ENCODE measurements at regions not wholly inside any gene's neighbourhood (a gene's known extent, or its start where the extent isn't known, plus 50 kb on each side); places are given as distances from the start of the nearest gene placed in this dataset.

DNA sequence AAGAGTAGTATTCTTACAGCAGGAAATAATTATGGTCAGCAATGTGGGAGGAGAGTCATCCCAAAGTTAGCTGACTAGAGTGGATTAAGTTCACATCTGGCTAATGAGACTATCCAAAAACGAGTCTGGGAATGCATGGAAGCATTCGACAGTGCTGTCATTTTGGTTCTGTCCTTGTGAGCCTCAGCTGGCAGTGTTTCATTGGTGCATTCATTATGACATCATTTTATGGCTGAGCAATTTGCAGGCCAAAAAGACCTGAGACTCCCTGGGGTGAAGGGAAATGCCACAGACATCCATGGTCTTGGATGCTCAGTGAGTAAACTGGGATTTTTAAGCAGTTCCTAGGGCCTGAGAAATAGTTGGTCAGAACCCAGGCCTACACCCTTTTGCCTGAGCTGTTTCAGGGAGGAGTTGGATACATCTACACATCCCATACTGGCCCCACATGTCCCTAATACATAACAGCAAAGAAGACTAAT lies 196.4 kb upstream of the CCN2 start:
- no peak overlapping the region for H3K4me3 ChIP-seq (ENCODE audit: low read depth, low read length)
- peak; percentile 99 for DNase-seq (ENCODE audit: low read depth, low spot score)
- CTCF ChIA-PET: interaction anchor here (1.2 kb wide), 1 partner anchor 196 kb away, joined by 3 read pairs; the partner anchor contains the start of gene CCN2
- TF ChIP-seq, protein P1, sequence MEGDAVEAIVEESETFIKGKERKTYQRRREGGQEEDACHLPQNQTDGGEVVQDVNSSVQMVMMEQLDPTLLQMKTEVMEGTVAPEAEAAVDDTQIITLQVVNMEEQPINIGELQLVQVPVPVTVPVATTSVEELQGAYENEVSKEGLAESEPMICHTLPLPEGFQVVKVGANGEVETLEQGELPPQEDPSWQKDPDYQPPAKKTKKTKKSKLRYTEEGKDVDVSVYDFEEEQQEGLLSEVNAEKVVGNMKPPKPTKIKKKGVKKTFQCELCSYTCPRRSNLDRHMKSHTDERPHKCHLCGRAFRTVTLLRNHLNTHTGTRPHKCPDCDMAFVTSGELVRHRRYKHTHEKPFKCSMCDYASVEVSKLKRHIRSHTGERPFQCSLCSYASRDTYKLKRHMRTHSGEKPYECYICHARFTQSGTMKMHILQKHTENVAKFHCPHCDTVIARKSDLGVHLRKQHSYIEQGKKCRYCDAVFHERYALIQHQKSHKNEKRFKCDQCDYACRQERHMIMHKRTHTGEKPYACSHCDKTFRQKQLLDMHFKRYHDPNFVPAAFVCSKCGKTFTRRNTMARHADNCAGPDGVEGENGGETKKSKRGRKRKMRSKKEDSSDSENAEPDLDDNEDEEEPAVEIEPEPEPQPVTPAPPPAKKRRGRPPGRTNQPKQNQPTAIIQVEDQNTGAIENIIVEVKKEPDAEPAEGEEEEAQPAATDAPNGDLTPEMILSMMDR (IDR thresholded peaks at IDR 0.05; ENCODE audit: insufficient read depth, low read length, missing control alignments): no peak
- POLR2A ChIA-PET: interaction anchor here (1.2 to 3.8 kb wide), 4 partner anchors 16 to 199 kb away, joined by 3 to 105 read pairs (median 9); partner anchors contain the start of gene CCN2

DNA sequence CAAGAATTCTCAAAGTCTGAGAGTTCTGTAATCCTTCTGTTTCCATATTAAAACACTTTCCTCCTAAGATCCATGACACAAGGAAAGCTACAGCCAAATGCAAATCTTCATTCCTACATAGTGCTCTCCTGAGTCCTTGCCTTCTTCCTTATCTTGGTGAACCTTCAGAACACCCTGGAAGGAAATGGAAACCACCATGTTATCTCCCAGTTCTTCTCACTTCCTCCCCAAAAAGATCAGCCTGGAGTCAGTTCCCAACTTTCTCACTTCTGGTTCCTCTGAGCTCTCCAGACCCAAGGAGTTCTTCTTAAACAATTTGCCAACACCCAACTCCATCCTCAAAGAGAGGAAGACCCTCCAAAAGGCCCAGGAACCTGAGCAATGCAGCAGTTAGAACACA lies 193.3 kb upstream of the CCN2 start:
- ChIA-PET CTCF (no interaction called here), POLR2A (interaction anchor here (5.8 kb wide), 1 partner anchor 195 kb away, joined by 44 read pairs; the partner anchor contains the start of gene CCN2)
- TF ChIP-seq, protein P1 (IDR thresholded peaks at IDR 0.05; ENCODE audit: insufficient read depth, low read length, missing control alignments): no peak
- DNase-seq (ENCODE audit: low read depth, low spot score): no peak
- no peak overlapping the region for H3K4me3 ChIP-seq (ENCODE audit: low read depth, low read length)

DNA sequence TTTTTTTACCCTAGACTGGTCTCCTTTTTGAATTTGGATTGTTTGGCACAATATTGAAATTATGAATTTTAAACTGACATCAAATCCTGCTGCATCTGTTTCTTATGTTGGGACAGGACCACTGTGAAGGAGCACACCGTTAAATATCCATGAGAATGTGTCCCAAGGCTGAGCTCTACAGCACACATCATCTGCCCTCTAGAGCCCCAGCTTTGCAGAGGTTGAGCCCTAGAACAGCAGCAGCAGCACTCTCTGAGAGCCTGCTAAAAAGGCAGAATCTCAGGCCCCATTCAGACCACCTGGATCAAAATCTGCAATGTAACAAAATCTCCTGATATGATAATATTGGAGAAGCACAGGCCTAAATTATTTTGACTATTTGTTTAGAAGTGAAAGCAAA lies 192.1 kb upstream of the CCN2 start:
- TF ChIP-seq, protein P1 (IDR thresholded peaks at IDR 0.05; ENCODE audit: insufficient read depth, low read length, missing control alignments): no peak
- POLR2A ChIA-PET: interaction anchor here (5.8 kb wide), 1 partner anchor 193 kb away, joined by 44 read pairs; the partner anchor contains the start of gene CCN2
- CTCF ChIA-PET: no interaction called here
- DNase-seq (ENCODE audit: low read depth, low spot score): no peak
- H3K4me3 ChIP-seq (ENCODE audit: low read depth, low read length): no peak overlapping the region

DNA sequence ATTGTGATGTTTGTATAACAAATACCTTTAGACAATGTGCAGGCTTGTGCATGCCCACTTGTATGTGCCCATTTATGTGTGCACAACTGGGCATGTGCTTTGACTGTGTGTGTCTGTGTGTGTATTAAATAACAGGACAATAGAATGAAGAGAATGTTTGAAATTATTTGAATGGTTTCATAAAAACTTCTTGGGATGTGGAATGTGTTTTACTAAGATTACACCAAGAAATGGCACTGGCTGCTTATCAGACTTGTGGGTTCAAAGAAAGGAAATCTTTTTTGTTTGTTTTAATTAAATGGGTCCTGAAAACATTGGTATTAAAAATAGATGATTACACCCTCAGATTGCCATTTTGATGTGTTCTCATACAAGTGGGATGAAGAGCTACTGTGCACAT lies 191.6 kb upstream of the CCN2 start:
- POLR2A ChIA-PET: interaction anchor here (5.8 kb wide), 1 partner anchor 193 kb away, joined by 44 read pairs; the partner anchor contains the start of gene CCN2
- no peak overlapping the region for H3K4me3 ChIP-seq (ENCODE audit: low read depth, low read length)
- CTCF ChIA-PET: no interaction called here
- TF ChIP-seq, protein P1 (IDR thresholded peaks at IDR 0.05; ENCODE audit: insufficient read depth, low read length, missing control alignments): no peak
- no peak for DNase-seq (ENCODE audit: low read depth, low spot score)

DNA sequence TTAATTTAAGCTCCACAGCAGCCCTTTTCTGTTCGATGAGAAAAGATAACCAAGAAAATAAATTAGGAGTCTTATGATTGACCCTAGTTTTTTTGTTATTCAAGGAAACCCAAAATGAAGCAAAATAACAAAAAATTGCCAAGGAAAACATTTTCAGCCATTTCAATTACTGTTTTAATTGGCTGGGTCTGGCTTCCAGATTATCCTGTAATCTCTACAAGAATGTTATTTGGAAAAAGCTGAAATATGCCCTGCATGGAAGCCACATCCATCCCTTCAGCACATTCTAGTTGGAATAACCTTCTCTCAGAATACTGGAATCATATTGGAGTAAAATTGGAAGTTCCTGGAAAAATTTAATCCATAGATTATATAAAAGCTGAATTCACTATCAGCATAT lies 191.1 kb upstream of the CCN2 start:
- CTCF ChIA-PET: interaction anchor here (0.9 to 2.2 kb wide), 2 partner anchors 9 to 75 kb away, joined by 5 to 10 read pairs; no protein-coding TSS in a partner anchor
- POLR2A ChIA-PET: interaction anchor here (5.8 kb wide), 1 partner anchor 192 kb away, joined by 44 read pairs; the partner anchor contains the start of gene CCN2
- TF ChIP-seq, protein P1 (IDR thresholded peaks at IDR 0.05; ENCODE audit: insufficient read depth, low read length, missing control alignments): no peak
- no peak for DNase-seq (ENCODE audit: low read depth, low spot score)
- H3K4me3 ChIP-seq (ENCODE audit: low read depth, low read length): no peak overlapping the region

DNA sequence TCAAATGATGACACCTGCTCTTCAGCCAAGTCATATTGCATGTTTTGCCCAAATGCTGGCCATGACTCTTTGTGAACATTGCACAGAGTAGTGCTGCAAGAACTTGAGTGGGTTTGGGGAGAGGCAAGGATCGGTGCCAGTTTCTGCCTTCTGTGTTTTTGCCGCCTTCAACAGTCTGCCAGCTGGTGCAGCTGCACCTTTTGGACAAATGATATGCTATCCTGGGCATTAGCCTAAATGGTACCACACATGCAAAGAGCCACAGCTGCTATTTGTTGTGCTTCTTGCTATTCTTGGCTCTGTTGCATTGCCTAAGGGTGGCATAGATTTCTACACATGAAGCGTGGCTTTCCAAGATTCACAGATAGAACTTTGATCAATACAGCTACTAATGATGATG lies 189.0 kb upstream of the CCN2 start:
- no peak for DNase-seq (ENCODE audit: low read depth, low spot score)
- no peak overlapping the region for H3K4me3 ChIP-seq (ENCODE audit: low read depth, low read length)
- ChIA-PET POLR2A (interaction anchor here (5.8 kb wide), 1 partner anchor 190 kb away, joined by 44 read pairs; the partner anchor contains the start of gene CCN2), CTCF (interaction anchor here (1.4 to 2.2 kb wide), 2 partner anchors 77 to 225 kb away, joined by 3 to 10 read pairs; no protein-coding TSS in a partner anchor)
- TF ChIP-seq, protein P1 (IDR thresholded peaks at IDR 0.05; ENCODE audit: insufficient read depth, low read length, missing control alignments): no peak

Data from AG04449 (cell line).